ENCODE measurements at regions not wholly inside any gene's neighbourhood (a gene's known extent, or its start where the extent isn't known, plus 50 kb on each side); places are given as distances from the start of the nearest gene placed in this dataset.
A peak's percentile ranks its signal among the peaks of the same experiment; 100 is the strongest.

GRCh38 chr5:58077966-58078365 lies 381.9 kb downstream of the PLK2 start:
- H2BK12ac ChIP-seq (ENCODE audit: low read length): no peak overlapping the region
- no peak overlapping the region for H2BK5ac ChIP-seq (ENCODE audit: low read length)
- no peak overlapping the region for H2AK5ac ChIP-seq (ENCODE audit: low read depth, low read length)
- H4K91ac ChIP-seq (ENCODE audit: low read depth, low read length, poor library complexity): no peak overlapping the region
- H2BK15ac ChIP-seq (ENCODE audit: low read length): no peak overlapping the region
- peaks cover 0 to 33% of the 10 kb centered on the region in 2 donors for H3K4me1 ChIP-seq (ENCODE audit: control insufficient read depth in 2 of 2, insufficient read depth in 1 of 2, low read depth in 1 of 2, low read length in 2 of 2)
- no peaks in the 10 kb centered on the region for H3K9me3 ChIP-seq (replicated peaks in 1 of 2; ENCODE audit: control insufficient read depth in 2 of 2, insufficient read depth in 1 of 2, low read depth in 1 of 2, low read length in 2 of 2)
- DNase-seq (ENCODE audit: low spot score): no peak
- no peak overlapping the region for H2BK120ac ChIP-seq (ENCODE audit: low read depth, low read length)
- no peak overlapping the region for H3K4ac ChIP-seq (ENCODE audit: low read length)
- H3K27ac ChIP-seq (replicated peaks; ENCODE audit: low read length): no peak overlapping the region
- no peak overlapping the region for H3K23ac ChIP-seq (ENCODE audit: low read depth, low read length, poor library complexity)
- no peaks in the 10 kb centered on the region for H3K27me3 ChIP-seq (ENCODE audit: control insufficient read depth in 3 of 3, insufficient read depth in 3 of 3, low read depth in 1 of 3, low read length in 3 of 3)
- no peak overlapping the region for H3K18ac ChIP-seq (ENCODE audit: low read length)
- no peak overlapping the region for H2AFZ ChIP-seq (ENCODE audit: low read length)
- H3K9ac ChIP-seq (ENCODE audit: low read depth, low read length, poor library complexity): no peak overlapping the region
- WGBS, 2 donors (ENCODE audit: extremely low coverage in 2 of 2, insufficient read length in 2 of 2, insufficient replicate concordance in 1 of 2): no CpG with 5 or more reads among the region's 2 CpGs
- H3K79me1 ChIP-seq (ENCODE audit: low read depth, low read length): no peaks in the 10 kb centered on the region
- H4K8ac ChIP-seq (ENCODE audit: low read depth, low read length): no peak overlapping the region
- no peak overlapping the region for H3K4me2 ChIP-seq (ENCODE audit: insufficient read depth, low read length, poor library complexity, severe bottlenecking)
- no peaks in the 10 kb centered on the region for H3K36me3 ChIP-seq (replicated peaks in 1 of 2; ENCODE audit: control insufficient read depth in 2 of 2, insufficient read depth in 2 of 2, low read length in 2 of 2)
- H3K14ac ChIP-seq (ENCODE audit: low read length): no peak overlapping the region
- H3K4me3 ChIP-seq (ENCODE audit: low read length in 2 of 2): no peak overlapping the region

GRCh38 chr5:58077416-58077815 lies 382.5 kb downstream of the PLK2 start:
- H2BK15ac ChIP-seq (ENCODE audit: low read length): no peak overlapping the region
- no peak overlapping the region for H3K4me3 ChIP-seq (ENCODE audit: low read length in 2 of 2)
- H2AK5ac ChIP-seq (ENCODE audit: low read depth, low read length): no peak overlapping the region
- no peak overlapping the region for H2BK5ac ChIP-seq (ENCODE audit: low read length)
- no peak overlapping the region for H4K8ac ChIP-seq (ENCODE audit: low read depth, low read length)
- H4K91ac ChIP-seq (ENCODE audit: low read depth, low read length, poor library complexity): no peak overlapping the region
- no peaks in the 10 kb centered on the region for H3K9me3 ChIP-seq (replicated peaks in 1 of 2; ENCODE audit: control insufficient read depth in 2 of 2, insufficient read depth in 1 of 2, low read depth in 1 of 2, low read length in 2 of 2)
- H3K36me3 ChIP-seq (replicated peaks in 1 of 2; ENCODE audit: control insufficient read depth in 2 of 2, insufficient read depth in 2 of 2, low read length in 2 of 2): no peaks in the 10 kb centered on the region
- no CpG with 5 or more reads among the region's 3 CpGs for WGBS, 2 donors (ENCODE audit: extremely low coverage in 2 of 2, insufficient read length in 2 of 2, insufficient replicate concordance in 1 of 2)
- no peaks in the 10 kb centered on the region for H3K27me3 ChIP-seq (ENCODE audit: control insufficient read depth in 3 of 3, insufficient read depth in 3 of 3, low read depth in 1 of 3, low read length in 3 of 3)
- no peaks in the 10 kb centered on the region for H3K79me1 ChIP-seq (ENCODE audit: low read depth, low read length)
- H3K9ac ChIP-seq (ENCODE audit: low read depth, low read length, poor library complexity): no peak overlapping the region
- no peak overlapping the region for H3K27ac ChIP-seq (replicated peaks; ENCODE audit: low read length)
- H3K4me2 ChIP-seq (ENCODE audit: insufficient read depth, low read length, poor library complexity, severe bottlenecking): no peak overlapping the region
- H3K4ac ChIP-seq (ENCODE audit: low read length): no peak overlapping the region
- no peak overlapping the region for H2BK120ac ChIP-seq (ENCODE audit: low read depth, low read length)
- no peak for DNase-seq (ENCODE audit: low spot score)
- no peak overlapping the region for H3K14ac ChIP-seq (ENCODE audit: low read length)
- H2BK12ac ChIP-seq (ENCODE audit: low read length): no peak overlapping the region
- H3K18ac ChIP-seq (ENCODE audit: low read length): no peak overlapping the region
- H3K4me1 ChIP-seq (ENCODE audit: control insufficient read depth in 2 of 2, insufficient read depth in 1 of 2, low read depth in 1 of 2, low read length in 2 of 2): peaks cover 2 to 35% of the 10 kb centered on the region in 2 donors
- peak overlapping the region; percentile 9 for H2AFZ ChIP-seq (ENCODE audit: low read length)
- H3K23ac ChIP-seq (ENCODE audit: low read depth, low read length, poor library complexity): no peak overlapping the region

- H2BK5ac ChIP-seq (ENCODE audit: low read length): no peak overlapping the region
- H3K27me3 ChIP-seq (ENCODE audit: control insufficient read depth in 3 of 3, insufficient read depth in 3 of 3, low read depth in 1 of 3, low read length in 3 of 3): no peaks in the 10 kb centered on the region
- DNase-seq (ENCODE audit: low spot score): no peak
- H2BK12ac ChIP-seq (ENCODE audit: low read length): no peak overlapping the region
- no peak overlapping the region for H2AFZ ChIP-seq (ENCODE audit: low read length)
- H3K9me3 ChIP-seq (replicated peaks in 1 of 2; ENCODE audit: control insufficient read depth in 2 of 2, insufficient read depth in 1 of 2, low read depth in 1 of 2, low read length in 2 of 2): no peaks in the 10 kb centered on the region
- H3K4ac ChIP-seq (ENCODE audit: low read length): no peak overlapping the region
- no peak overlapping the region for H3K23ac ChIP-seq (ENCODE audit: low read depth, low read length, poor library complexity)
- no CpG with 5 or more reads among the region's 7 CpGs for WGBS, 2 donors (ENCODE audit: extremely low coverage in 2 of 2, insufficient read length in 2 of 2, insufficient replicate concordance in 1 of 2)
- H3K4me3 ChIP-seq (ENCODE audit: low read length in 2 of 2): no peak overlapping the region
- no peak overlapping the region for H2AK5ac ChIP-seq (ENCODE audit: low read depth, low read length)
- H3K4me2 ChIP-seq (ENCODE audit: insufficient read depth, low read length, poor library complexity, severe bottlenecking): no peak overlapping the region
- no peak overlapping the region for H2BK120ac ChIP-seq (ENCODE audit: low read depth, low read length)
- H3K4me1 ChIP-seq (ENCODE audit: control insufficient read depth in 2 of 2, insufficient read depth in 1 of 2, low read depth in 1 of 2, low read length in 2 of 2): peaks cover 6 to 42% of the 10 kb centered on the region in 2 donors
- H4K91ac ChIP-seq (ENCODE audit: low read depth, low read length, poor library complexity): no peak overlapping the region
- no peak overlapping the region for H3K14ac ChIP-seq (ENCODE audit: low read length)
- no peaks in the 10 kb centered on the region for H3K36me3 ChIP-seq (replicated peaks in 1 of 2; ENCODE audit: control insufficient read depth in 2 of 2, insufficient read depth in 2 of 2, low read length in 2 of 2)
- no peak overlapping the region for H3K9ac ChIP-seq (ENCODE audit: low read depth, low read length, poor library complexity)
- H4K8ac ChIP-seq (ENCODE audit: low read depth, low read length): no peak overlapping the region
- no peak overlapping the region for H3K18ac ChIP-seq (ENCODE audit: low read length)
- H2BK15ac ChIP-seq (ENCODE audit: low read length): no peak overlapping the region
- no peaks in the 10 kb centered on the region for H3K79me1 ChIP-seq (ENCODE audit: low read depth, low read length)
- no peak overlapping the region for H3K27ac ChIP-seq (replicated peaks; ENCODE audit: low read length)
These were observed 383.2 kb downstream of the PLK2 start for GRCh38 chr5:58076483-58077257.

- Histone ChIP-seq H2BK12ac (ENCODE audit: low read length) (no peak overlapping the region), H3K23ac (ENCODE audit: low read depth, low read length, poor library complexity) (no peak overlapping the region), H3K79me1 (ENCODE audit: low read depth, low read length) (no peaks in the 10 kb centered on the region), H2BK120ac (ENCODE audit: low read depth, low read length) (no peak overlapping the region), H3K27ac (replicated peaks; ENCODE audit: low read length) (no peak overlapping the region), H3K4ac (ENCODE audit: low read length) (no peak overlapping the region), H4K91ac (ENCODE audit: low read depth, low read length, poor library complexity) (no peak overlapping the region), H3K27me3 (ENCODE audit: control insufficient read depth in 3 of 3, insufficient read depth in 3 of 3, low read depth in 1 of 3, low read length in 3 of 3) (no peaks in the 10 kb centered on the region), H2AK5ac (ENCODE audit: low read depth, low read length) (no peak overlapping the region), H3K18ac (ENCODE audit: low read length) (no peak overlapping the region), H2BK15ac (ENCODE audit: low read length) (no peak overlapping the region), H4K8ac (ENCODE audit: low read depth, low read length) (no peak overlapping the region), H3K4me2 (ENCODE audit: insufficient read depth, low read length, poor library complexity, severe bottlenecking) (no peak overlapping the region), H3K4me3 (ENCODE audit: low read length in 2 of 2) (no peak overlapping the region), H3K14ac (ENCODE audit: low read length) (no peak overlapping the region), H3K9ac (ENCODE audit: low read depth, low read length, poor library complexity) (no peak overlapping the region), H2AFZ (ENCODE audit: low read length) (no peak overlapping the region), H3K4me1 (ENCODE audit: control insufficient read depth in 2 of 2, insufficient read depth in 1 of 2, low read depth in 1 of 2, low read length in 2 of 2) (peaks cover 7 to 47% of the 10 kb centered on the region in 2 donors), H3K9me3 (replicated peaks in 1 of 2; ENCODE audit: control insufficient read depth in 2 of 2, insufficient read depth in 1 of 2, low read depth in 1 of 2, low read length in 2 of 2) (no peaks in the 10 kb centered on the region), H3K36me3 (replicated peaks in 1 of 2; ENCODE audit: control insufficient read depth in 2 of 2, insufficient read depth in 2 of 2, low read length in 2 of 2) (no peaks in the 10 kb centered on the region), H2BK5ac (ENCODE audit: low read length) (no peak overlapping the region)
- DNase-seq (ENCODE audit: low spot score): no peak
- WGBS, 2 donors (ENCODE audit: extremely low coverage in 2 of 2, insufficient read length in 2 of 2, insufficient replicate concordance in 1 of 2): no CpG with 5 or more reads among the region's 3 CpGs
These were observed 384.0 kb downstream of the PLK2 start for GRCh38 chr5:58075907-58076306.

Data from neuronal stem cell (in vitro differentiated cells).